ENCODE measurements at regions not wholly inside any gene's neighbourhood (a gene's known extent, or its start where the extent isn't known, plus 50 kb on each side); places are given as distances from the start of the nearest gene placed in this dataset.
"Not testable (repeated sequence)": the region's sequence is repeated elsewhere in the genome, so short reads cannot be mapped to it uniquely, and the experiment has no call there.

GRCh38 chr7:150084724-150085123, 211.0 kb downstream of the ATP6V0E2 start:
- intact Hi-C loops (cut with DNase I); DNase-seq; ATAC-seq: not testable (repeated sequence)

- intact Hi-C loops (cut with DNase I), result not testable (repeated sequence)
Observed at GRCh38 chr7:150087478-150087877, 213.7 kb downstream of the ATP6V0E2 start.

GRCh38 chr7:150089139-150089538, 215.4 kb downstream of the ATP6V0E2 start:
- DNase-seq; intact Hi-C loops (cut with DNase I); ATAC-seq: not testable (repeated sequence)

More at GRCh38 chr7:150087478-150087877, 213.7 kb downstream of the ATP6V0E2 start:
- not testable (repeated sequence) for ATAC-seq, DNase-seq

- not testable (repeated sequence) for ATAC-seq
Observed at GRCh38 chr7:150090776-150091175, 217.0 kb downstream of the ATP6V0E2 start.

GRCh38 chr7:150093897-150094296, 220.1 kb downstream of the ATP6V0E2 start:
- ATAC-seq; intact Hi-C loops (cut with DNase I); DNase-seq: not testable (repeated sequence)

More at GRCh38 chr7:150090776-150091175, 217.0 kb downstream of the ATP6V0E2 start:
- intact Hi-C loops (cut with DNase I); DNase-seq: not testable (repeated sequence)

GRCh38 chr7:150096213-150096994, 222.6 kb downstream of the ATP6V0E2 start:
- DNase-seq; intact Hi-C loops (cut with DNase I): not testable (repeated sequence)
- ATAC-seq, result peak in 1 of 2 donors; percentile 46

- intact Hi-C loops (cut with DNase I); ATAC-seq; DNase-seq: not testable (repeated sequence)
Observed at GRCh38 chr7:150098592-150098991, 224.6 kb upstream of the LRRC61 start.

GRCh38 chr7:150101282-150101681, 221.9 kb upstream of the LRRC61 start:
- intact Hi-C loops (cut with DNase I); ATAC-seq; DNase-seq: not testable (repeated sequence)

GRCh38 chr7:150107283-150107682, 215.9 kb upstream of the LRRC61 start:
- ATAC-seq; DNase-seq; intact Hi-C loops (cut with DNase I): not testable (repeated sequence)

- intact Hi-C loops (cut with DNase I); DNase-seq: not testable (repeated sequence)
- ATAC-seq, result peak in 1 of 2 donors; percentile 43
Observed at GRCh38 chr7:150110375-150110820, 212.8 kb upstream of the LRRC61 start.

- intact Hi-C loops (cut with DNase I); DNase-seq; ATAC-seq: not testable (repeated sequence)
Observed at GRCh38 chr7:150110882-150111281, 212.3 kb upstream of the LRRC61 start.

- DNase-seq; intact Hi-C loops (cut with DNase I); ATAC-seq: not testable (repeated sequence)
Observed at GRCh38 chr7:150111373-150112139, 211.6 kb upstream of the LRRC61 start.

GRCh38 chr7:150113301-150113700, 209.9 kb upstream of the LRRC61 start:
- DNase-seq; intact Hi-C loops (cut with DNase I); ATAC-seq: not testable (repeated sequence)

GRCh38 chr7:150114591-150114990, 208.6 kb upstream of the LRRC61 start:
- DNase-seq; intact Hi-C loops (cut with DNase I); ATAC-seq: not testable (repeated sequence)

- DNase-seq; intact Hi-C loops (cut with DNase I); ATAC-seq: not testable (repeated sequence)
Observed at GRCh38 chr7:150119966-150120365, 203.2 kb upstream of the LRRC61 start.

- ATAC-seq; intact Hi-C loops (cut with DNase I); DNase-seq: not testable (repeated sequence)
Observed at GRCh38 chr7:150125831-150126230, 197.3 kb upstream of the LRRC61 start.

- DNase-seq; intact Hi-C loops (cut with DNase I); ATAC-seq: not testable (repeated sequence)
Observed at GRCh38 chr7:150134451-150134850, 188.7 kb upstream of the LRRC61 start.

GRCh38 chr7:150135620-150136190, 187.4 kb upstream of the LRRC61 start:
- intact Hi-C loops (cut with DNase I); DNase-seq; ATAC-seq: not testable (repeated sequence)

GRCh38 chr7:150139840-150140239, 183.3 kb upstream of the LRRC61 start:
- intact Hi-C loops (cut with DNase I); DNase-seq; ATAC-seq: not testable (repeated sequence)
